WTC11 (cell line): ENCODE measurements at regions not wholly inside any gene's neighbourhood (a gene's known extent, or its start where the extent isn't known, plus 50 kb on each side); places are given as distances from the start of the nearest gene placed in this dataset.

Experiments
- ATAC-seq: fragments of 200-7000 bp; cut with Tn5 transposase; 2 replicates; pipeline ENCODE4 v1.10.0; 2021; ENCODE audit warnings: mild to moderate bottlenecking, moderate library complexity
- CTCF ChIA-PET: fragments of 300-600 bp; sonication (Branson Sonifier 250); formaldehyde crosslinking; loops from one replicate; lab custom pipeline; 2021; ENCODE audit warnings: antibody characterized with exemption; lab: Charles Lee
- POLR2A ChIA-PET: fragments of 350-600 bp; sonication (Branson Sonifier 250); formaldehyde crosslinking; loops from one replicate; lab custom pipeline; 2021; ENCODE audit warnings: antibody characterized with exemption; lab: Charles Lee
- DNase-seq: peaks from one replicate; pipeline ENCODE4 v3.0.0; 2021; ENCODE audit warnings: low spot score
- H3K27ac Mint-ChIP-seq: 2 replicates; pipeline ENCODE4 v1.8.0; 2021; ENCODE audit warnings: mixed read lengths
- H3K27me3 Mint-ChIP-seq: 2 replicates; pipeline ENCODE4 v1.8.0; 2021; ENCODE audit warnings: low read depth, mild to moderate bottlenecking, moderate library complexity, mixed read lengths
- H3K36me3 Mint-ChIP-seq: 2 replicates; pipeline ENCODE4 v1.8.0; 2021; ENCODE audit warnings: mixed read lengths
- H3K4me1 Mint-ChIP-seq: 2 replicates; pipeline ENCODE4 v1.8.0; 2022; ENCODE audit warnings: mixed read lengths
- H3K4me3 Mint-ChIP-seq: 2 replicates; pipeline ENCODE4 v1.8.0; 2021; ENCODE audit warnings: mild to moderate bottlenecking, moderate library complexity, mixed read lengths
- H3K9me3 Mint-ChIP-seq: 2 replicates; pipeline ENCODE4 v1.8.0; 2021; ENCODE audit warnings: mixed read lengths
- CREM ChIP-seq: sonication (generic); formaldehyde crosslinking; IDR thresholded peaks from 2 replicates; pipeline ENCODE4 v1.8.1; 2022; ENCODE audit warnings: mild to moderate bottlenecking, missing genetic modification reagents, moderate library complexity
- FOXJ3 ChIP-seq: sonication (generic); formaldehyde crosslinking; IDR thresholded peaks from 2 replicates; pipeline ENCODE4 v1.9.0; 2021; ENCODE audit warnings: missing genetic modification reagents, mild to moderate bottlenecking, borderline replicate concordance
- FOXK1 ChIP-seq: sonication (generic); formaldehyde crosslinking; IDR thresholded peaks from 2 replicates; pipeline ENCODE4 v1.8.0; 2022; ENCODE audit warnings: mild to moderate bottlenecking, moderate library complexity, missing genetic modification reagents
- IRF2 ChIP-seq: sonication (generic); formaldehyde crosslinking; IDR thresholded peaks from 2 replicates; pipeline ENCODE4 v1.8.0; 2022; ENCODE audit warnings: low read depth, missing genetic modification reagents, borderline replicate concordance
- MYBL2 ChIP-seq: sonication (generic); formaldehyde crosslinking; IDR thresholded peaks from 2 replicates; pipeline ENCODE4 v1.8.1; 2023; ENCODE audit warnings: mild to moderate bottlenecking, moderate library complexity, missing genetic modification reagents
- OVOL2 ChIP-seq: fragments of 250-450 bp; sonication (Bioruptor Pico); IDR thresholded peaks from 2 replicates; pipeline ENCODE4 v1.9.0; 2021; ENCODE audit warnings: mild to moderate bottlenecking, borderline replicate concordance
- PRRX2 ChIP-seq: fragments of 250-450 bp; sonication (Bioruptor Pico); IDR thresholded peaks from 2 replicates; pipeline ENCODE4 v1.8.0; 2021; ENCODE audit warnings: mild to moderate bottlenecking
- TEAD4 ChIP-seq: sonication (generic); formaldehyde crosslinking; IDR thresholded peaks from 2 replicates; pipeline ENCODE4 v1.8.0; 2022; ENCODE audit warnings: mild to moderate bottlenecking, missing genetic modification reagents
- TP53 ChIP-seq: sonication (generic); formaldehyde crosslinking; IDR thresholded peaks from 2 replicates; pipeline ENCODE4 v1.8.1; 2023; ENCODE audit warnings: mild to moderate bottlenecking, missing genetic modification reagents
- ZNF416 ChIP-seq: fragments of 250-450 bp; sonication (Bioruptor Pico); IDR thresholded peaks from 2 replicates; pipeline ENCODE4 v1.9.0; 2021; ENCODE audit warnings: mild to moderate bottlenecking, inconsistent platforms
- TF ChIP-seq, protein P1 (sequence below): sonication (generic); formaldehyde crosslinking; IDR thresholded peaks from 2 replicates; pipeline ENCODE4 v1.8.1; 2022; ENCODE audit warnings: low read depth, missing genetic modification reagents, borderline replicate concordance
- TF ChIP-seq, protein P2 (sequence below): fragments of 250-450 bp; sonication (Bioruptor Pico); conservative IDR thresholded peaks from 2 replicates; pipeline ENCODE4 v1.9.0; 2021; ENCODE audit warnings: mild to moderate bottlenecking
- TF ChIP-seq, protein P3 (sequence below): sonication (generic); formaldehyde crosslinking; IDR thresholded peaks from 2 replicates; pipeline ENCODE4 v1.8.0; 2022; ENCODE audit warnings: mild to moderate bottlenecking, missing genetic modification reagents
- TF ChIP-seq, protein P4 (sequence below): fragments of 250-450 bp; sonication (Bioruptor Pico); IDR thresholded peaks from 2 replicates; pipeline ENCODE4 v1.9.0; 2021; ENCODE audit warnings: mild to moderate bottlenecking, borderline replicate concordance
- TF ChIP-seq, protein P5 (sequence below): sonication (generic); formaldehyde crosslinking; IDR thresholded peaks from 2 replicates; pipeline ENCODE4 v1.8.1; 2023; ENCODE audit warnings: mild to moderate bottlenecking, moderate library complexity, missing genetic modification reagents
- TF ChIP-seq, protein P6 (sequence below): fragments of 250-450 bp; sonication (Bioruptor Pico); IDR thresholded peaks from 2 replicates; pipeline ENCODE4 v1.9.0; 2021; ENCODE audit warnings: mild to moderate bottlenecking

DNA sequence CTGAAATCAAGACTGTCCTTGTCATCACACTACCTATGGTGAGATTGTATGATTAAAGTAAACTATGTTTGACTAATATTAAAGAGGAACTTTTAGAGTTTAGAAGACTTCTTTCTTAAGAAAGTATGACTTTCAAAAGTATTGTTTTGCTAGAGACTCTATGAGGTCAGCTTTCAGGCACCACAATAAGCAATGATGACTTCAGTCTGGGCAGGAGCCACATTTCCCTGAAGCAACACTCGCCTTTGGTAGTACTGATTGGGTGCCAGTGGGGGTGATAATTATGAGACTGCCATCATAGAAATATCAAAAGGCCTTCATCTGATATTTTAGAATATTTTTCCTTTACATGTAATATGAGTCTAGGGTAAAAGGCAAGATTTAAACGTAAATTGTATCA is 212.6 kb downstream of the DTHD1 start (continued):
- TF ChIP-seq, protein P1, sequence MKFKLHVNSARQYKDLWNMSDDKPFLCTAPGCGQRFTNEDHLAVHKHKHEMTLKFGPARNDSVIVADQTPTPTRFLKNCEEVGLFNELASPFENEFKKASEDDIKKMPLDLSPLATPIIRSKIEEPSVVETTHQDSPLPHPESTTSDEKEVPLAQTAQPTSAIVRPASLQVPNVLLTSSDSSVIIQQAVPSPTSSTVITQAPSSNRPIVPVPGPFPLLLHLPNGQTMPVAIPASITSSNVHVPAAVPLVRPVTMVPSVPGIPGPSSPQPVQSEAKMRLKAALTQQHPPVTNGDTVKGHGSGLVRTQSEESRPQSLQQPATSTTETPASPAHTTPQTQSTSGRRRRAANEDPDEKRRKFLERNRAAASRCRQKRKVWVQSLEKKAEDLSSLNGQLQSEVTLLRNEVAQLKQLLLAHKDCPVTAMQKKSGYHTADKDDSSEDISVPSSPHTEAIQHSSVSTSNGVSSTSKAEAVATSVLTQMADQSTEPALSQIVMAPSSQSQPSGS (CRISPR knock-in tag): no peak
- TF ChIP-seq, all 79 proteins: peak for 0

DNA sequence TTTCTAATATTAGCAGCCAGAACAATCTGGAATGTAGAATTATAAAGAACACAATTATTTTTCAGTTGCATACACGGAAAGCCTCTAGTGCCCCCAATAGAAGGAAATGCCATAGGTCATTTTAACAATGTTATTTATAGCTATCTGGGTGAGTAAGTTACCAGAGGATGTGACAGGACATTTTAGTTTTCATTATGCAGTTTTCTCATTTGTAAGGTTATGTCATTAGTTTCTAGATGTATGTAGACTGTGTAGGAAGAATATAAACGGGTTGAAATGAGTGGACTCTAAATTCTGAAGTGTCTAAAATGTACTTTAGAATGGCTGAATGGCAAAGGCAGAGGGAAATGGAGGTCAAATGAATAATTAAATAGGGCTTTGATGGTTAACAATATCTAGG is 213.3 kb downstream of the DTHD1 start:
- TF ChIP-seq, protein P2, sequence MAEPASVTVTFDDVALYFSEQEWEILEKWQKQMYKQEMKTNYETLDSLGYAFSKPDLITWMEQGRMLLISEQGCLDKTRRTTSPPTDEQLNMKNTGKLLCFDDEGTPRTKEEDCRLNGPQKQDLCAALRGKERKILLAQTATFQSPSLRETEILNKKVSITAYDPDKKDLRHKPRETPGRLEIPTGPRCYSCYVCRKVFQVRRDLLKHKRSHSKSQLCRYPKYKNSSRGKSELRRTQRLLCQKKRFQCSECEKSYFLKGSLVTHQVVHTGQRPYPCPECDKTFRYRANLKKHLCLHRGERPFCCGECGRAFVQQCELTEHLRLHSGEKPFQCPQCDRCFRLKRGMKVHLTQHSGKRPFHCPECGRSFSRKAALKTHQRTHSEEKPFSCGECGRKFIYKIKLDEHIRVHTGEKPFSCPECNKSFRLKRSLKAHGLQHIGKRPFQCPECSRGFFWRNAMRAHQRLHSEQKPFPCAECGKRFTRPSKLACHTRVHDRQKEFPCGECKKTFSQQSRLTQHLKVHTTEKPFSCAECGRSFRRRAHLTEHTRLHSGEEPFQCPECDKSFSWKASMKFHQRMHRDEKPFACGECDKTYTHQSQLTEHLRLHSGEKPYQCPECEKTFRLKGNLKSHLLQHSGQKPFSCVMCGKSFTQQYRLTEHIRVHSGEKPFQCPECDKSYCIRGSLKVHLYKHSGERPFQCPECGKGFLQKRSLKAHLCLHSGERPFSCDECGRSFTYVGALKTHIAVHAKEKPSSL (CRISPR knock-in tag): no peak
- TF ChIP-seq, protein P3, sequence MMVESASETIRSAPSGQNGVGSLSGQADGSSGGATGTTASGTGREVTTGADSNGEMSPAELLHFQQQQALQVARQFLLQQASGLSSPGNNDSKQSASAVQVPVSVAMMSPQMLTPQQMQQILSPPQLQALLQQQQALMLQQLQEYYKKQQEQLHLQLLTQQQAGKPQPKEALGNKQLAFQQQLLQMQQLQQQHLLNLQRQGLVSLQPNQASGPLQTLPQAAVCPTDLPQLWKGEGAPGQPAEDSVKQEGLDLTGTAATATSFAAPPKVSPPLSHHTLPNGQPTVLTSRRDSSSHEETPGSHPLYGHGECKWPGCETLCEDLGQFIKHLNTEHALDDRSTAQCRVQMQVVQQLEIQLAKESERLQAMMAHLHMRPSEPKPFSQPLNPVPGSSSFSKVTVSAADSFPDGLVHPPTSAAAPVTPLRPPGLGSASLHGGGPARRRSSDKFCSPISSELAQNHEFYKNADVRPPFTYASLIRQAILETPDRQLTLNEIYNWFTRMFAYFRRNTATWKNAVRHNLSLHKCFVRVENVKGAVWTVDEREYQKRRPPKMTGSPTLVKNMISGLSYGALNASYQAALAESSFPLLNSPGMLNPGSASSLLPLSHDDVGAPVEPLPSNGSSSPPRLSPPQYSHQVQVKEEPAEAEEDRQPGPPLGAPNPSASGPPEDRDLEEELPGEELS (CRISPR knock-in tag): no peak
- no peak for TF ChIP-seq FOXJ3 (CRISPR knock-in tag)
- TF ChIP-seq, protein P4, sequence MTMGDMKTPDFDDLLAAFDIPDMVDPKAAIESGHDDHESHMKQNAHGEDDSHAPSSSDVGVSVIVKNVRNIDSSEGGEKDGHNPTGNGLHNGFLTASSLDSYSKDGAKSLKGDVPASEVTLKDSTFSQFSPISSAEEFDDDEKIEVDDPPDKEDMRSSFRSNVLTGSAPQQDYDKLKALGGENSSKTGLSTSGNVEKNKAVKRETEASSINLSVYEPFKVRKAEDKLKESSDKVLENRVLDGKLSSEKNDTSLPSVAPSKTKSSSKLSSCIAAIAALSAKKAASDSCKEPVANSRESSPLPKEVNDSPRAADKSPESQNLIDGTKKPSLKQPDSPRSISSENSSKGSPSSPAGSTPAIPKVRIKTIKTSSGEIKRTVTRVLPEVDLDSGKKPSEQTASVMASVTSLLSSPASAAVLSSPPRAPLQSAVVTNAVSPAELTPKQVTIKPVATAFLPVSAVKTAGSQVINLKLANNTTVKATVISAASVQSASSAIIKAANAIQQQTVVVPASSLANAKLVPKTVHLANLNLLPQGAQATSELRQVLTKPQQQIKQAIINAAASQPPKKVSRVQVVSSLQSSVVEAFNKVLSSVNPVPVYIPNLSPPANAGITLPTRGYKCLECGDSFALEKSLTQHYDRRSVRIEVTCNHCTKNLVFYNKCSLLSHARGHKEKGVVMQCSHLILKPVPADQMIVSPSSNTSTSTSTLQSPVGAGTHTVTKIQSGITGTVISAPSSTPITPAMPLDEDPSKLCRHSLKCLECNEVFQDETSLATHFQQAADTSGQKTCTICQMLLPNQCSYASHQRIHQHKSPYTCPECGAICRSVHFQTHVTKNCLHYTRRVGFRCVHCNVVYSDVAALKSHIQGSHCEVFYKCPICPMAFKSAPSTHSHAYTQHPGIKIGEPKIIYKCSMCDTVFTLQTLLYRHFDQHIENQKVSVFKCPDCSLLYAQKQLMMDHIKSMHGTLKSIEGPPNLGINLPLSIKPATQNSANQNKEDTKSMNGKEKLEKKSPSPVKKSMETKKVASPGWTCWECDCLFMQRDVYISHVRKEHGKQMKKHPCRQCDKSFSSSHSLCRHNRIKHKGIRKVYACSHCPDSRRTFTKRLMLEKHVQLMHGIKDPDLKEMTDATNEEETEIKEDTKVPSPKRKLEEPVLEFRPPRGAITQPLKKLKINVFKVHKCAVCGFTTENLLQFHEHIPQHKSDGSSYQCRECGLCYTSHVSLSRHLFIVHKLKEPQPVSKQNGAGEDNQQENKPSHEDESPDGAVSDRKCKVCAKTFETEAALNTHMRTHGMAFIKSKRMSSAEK (CRISPR knock-in tag): no peak
- TF ChIP-seq TEAD4 (CRISPR knock-in tag): no peak
- no peak for TF ChIP-seq ZNF416 (CRISPR knock-in tag)
- TF ChIP-seq FOXK1 (CRISPR knock-in tag): no peak
- no peak for TF ChIP-seq OVOL2
- TF ChIP-seq PRRX2 (CRISPR knock-in tag): no peak
- no peak for TF ChIP-seq CREM (CRISPR knock-in tag)
- TF ChIP-seq, all 79 proteins: peak for 0
- ATAC-seq (no peak), DNase-seq (no peak)
- H3K27me3 Mint-ChIP-seq: no peaks in the 10 kb centered on the region
- H3K36me3 Mint-ChIP-seq: no peaks in the 10 kb centered on the region
- H3K4me1 Mint-ChIP-seq: no peaks in the 10 kb centered on the region
- H3K27ac Mint-ChIP-seq: no peak overlapping the region
- no peak overlapping the region for H3K4me3 Mint-ChIP-seq
- ChIA-PET POLR2A (no interaction called here), CTCF (no interaction called here)
- no peaks in the 10 kb centered on the region; the same call in 1 of the 2 replicates for H3K9me3 Mint-ChIP-seq

DNA sequence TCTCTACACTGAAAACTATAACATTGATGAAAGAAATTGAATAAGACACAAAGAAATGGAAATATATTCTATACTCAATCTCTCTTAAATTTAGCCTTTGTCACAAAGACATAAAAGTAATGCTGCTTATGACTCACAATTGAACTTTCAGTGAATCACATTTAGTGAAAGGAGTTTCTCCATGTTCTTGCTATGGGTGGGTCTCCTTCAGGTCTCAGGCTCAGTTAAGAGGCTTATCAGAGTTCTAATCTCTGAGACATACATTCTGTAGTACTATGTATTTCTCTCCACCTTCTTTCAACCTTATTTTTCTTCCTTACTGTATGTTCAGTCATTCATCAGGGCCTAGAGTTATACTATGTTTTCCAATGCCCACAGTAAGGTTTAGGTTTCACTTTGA is 220.9 kb downstream of the DTHD1 start:
- Mint-ChIP-seq H3K4me1 (no peaks in the 10 kb centered on the region), H3K36me3 (no peaks in the 10 kb centered on the region), H3K4me3 (no peak overlapping the region), H3K27me3 (no peaks in the 10 kb centered on the region), H3K9me3 (no peaks in the 10 kb centered on the region), H3K27ac (no peak overlapping the region)
- no peak for ATAC-seq
- TF ChIP-seq IRF2 (CRISPR knock-in tag): no peak
- no peak for TF ChIP-seq MYBL2 (CRISPR knock-in tag)
- no peak for TF ChIP-seq TP53 (CRISPR knock-in tag)
- TF ChIP-seq, protein P5, sequence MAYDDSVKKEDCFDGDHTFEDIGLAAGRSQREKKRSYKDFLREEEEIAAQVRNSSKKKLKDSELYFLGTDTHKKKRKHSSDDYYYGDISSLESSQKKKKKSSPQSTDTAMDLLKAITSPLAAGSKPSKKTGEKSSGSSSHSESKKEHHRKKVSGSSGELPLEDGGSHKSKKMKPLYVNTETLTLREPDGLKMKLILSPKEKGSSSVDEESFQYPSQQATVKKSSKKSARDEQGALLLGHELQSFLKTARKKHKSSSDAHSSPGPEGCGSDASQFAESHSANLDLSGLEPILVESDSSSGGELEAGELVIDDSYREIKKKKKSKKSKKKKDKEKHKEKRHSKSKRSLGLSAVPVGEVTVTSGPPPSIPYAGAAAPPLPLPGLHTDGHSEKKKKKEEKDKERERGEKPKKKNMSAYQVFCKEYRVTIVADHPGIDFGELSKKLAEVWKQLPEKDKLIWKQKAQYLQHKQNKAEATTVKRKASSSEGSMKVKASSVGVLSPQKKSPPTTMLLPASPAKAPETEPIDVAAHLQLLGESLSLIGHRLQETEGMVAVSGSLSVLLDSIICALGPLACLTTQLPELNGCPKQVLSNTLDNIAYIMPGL (CRISPR knock-in tag): no peak
- TF ChIP-seq, protein P6, sequence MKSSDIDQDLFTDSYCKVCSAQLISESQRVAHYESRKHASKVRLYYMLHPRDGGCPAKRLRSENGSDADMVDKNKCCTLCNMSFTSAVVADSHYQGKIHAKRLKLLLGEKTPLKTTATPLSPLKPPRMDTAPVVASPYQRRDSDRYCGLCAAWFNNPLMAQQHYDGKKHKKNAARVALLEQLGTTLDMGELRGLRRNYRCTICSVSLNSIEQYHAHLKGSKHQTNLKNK (CRISPR knock-in tag): no peak
- POLR2A ChIA-PET: no interaction called here
- CTCF ChIA-PET: no interaction called here
- no peak for DNase-seq
